ENCODE measurements at regions not wholly inside any gene's neighbourhood (a gene's known extent, or its start where the extent isn't known, plus 50 kb on each side); places are given as distances from the start of the nearest gene placed in this dataset.

DNA sequence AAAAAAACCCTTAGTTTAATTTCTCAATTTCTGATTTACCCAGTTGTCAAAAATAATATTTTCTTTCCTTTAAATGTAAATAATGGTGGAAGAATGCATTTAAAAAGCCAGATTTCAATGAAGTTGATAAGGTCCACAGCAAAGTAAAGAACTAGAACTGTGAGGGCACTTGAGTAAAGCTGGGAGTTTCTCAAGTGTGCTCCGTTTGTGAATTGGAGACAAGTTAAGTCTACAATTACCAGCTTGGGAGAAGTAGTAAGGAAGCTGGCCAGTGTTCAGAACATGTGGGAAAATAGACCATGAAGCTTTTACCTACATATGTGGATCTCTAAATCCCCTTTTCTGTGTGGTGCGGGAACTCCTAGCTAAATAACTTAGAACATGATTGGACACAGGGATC is 239.4 kb downstream of the OXSM start:
- Histone ChIP-seq H4K20me1 (ENCODE audit: control insufficient read depth, insufficient read depth) (no peaks in the 10 kb centered on the region), H3K4me1 (ENCODE audit: control insufficient read depth, insufficient read depth, low read length) (no peaks in the 10 kb centered on the region), H3K4me3 (no peak overlapping the region), H3K9ac (ENCODE audit: control insufficient read depth, insufficient read depth, low read length) (no peak overlapping the region), H3K4me2 (ENCODE audit: control insufficient read depth, insufficient read depth) (no peak overlapping the region), H3K36me3 (ENCODE audit: control insufficient read depth in 2 of 2, insufficient read depth in 2 of 2, low read length in 1 of 2) (no peaks in the 10 kb centered on the region), H3K27me3 (replicated peaks in 1 of 2; ENCODE audit: control insufficient read depth in 2 of 2, insufficient read depth in 2 of 2, low read length in 1 of 2) (no peaks in the 10 kb centered on the region), H3K79me2 (ENCODE audit: control insufficient read depth, insufficient read depth, low read length) (no peaks in the 10 kb centered on the region), H3K27ac (ENCODE audit: control insufficient read depth, insufficient read depth) (no peak overlapping the region), H2AFZ (ENCODE audit: control insufficient read depth, low read depth, low read length) (no peak overlapping the region), H3K9me3 (replicated peaks; ENCODE audit: control insufficient read depth, insufficient read depth, low read length) (no peaks in the 10 kb centered on the region)
- SMC1A ChIA-PET (ENCODE audit: uncharacterized antibody, unreplicated experiment): no interaction called here
- DNase-seq (ENCODE audit: low read depth, low spot score) (no peak), ATAC-seq (no peak), FAIRE-seq (no peak)
- TF ChIP-seq FOS (IDR thresholded peaks at IDR 0.05; ENCODE audit: borderline replicate concordance, extremely low read depth, insufficient read length): no peak
- TF ChIP-seq POU2F2 (IDR thresholded peaks at IDR 0.05; ENCODE audit: borderline replicate concordance, low read depth, low read length): no peak
- TF ChIP-seq POLR2AphosphoS5 (IDR thresholded peaks at IDR 0.05; ENCODE audit: low read length): no peak
- TF ChIP-seq IKZF1 (conservative IDR thresholded peaks at IDR 0.05): no peak
- no peak for TF ChIP-seq TARDBP (IDR thresholded peaks at IDR 0.05; ENCODE audit: borderline replicate concordance)
- no peak for TF ChIP-seq ZNF24 (IDR thresholded peaks at IDR 0.05)
- TF ChIP-seq MYB (IDR thresholded peaks at IDR 0.05; ENCODE audit: borderline replicate concordance, low read depth, low read length): no peak
- no peak for TF ChIP-seq CEBPZ (IDR thresholded peaks at IDR 0.05; ENCODE audit: low read depth, low read length)
- TF ChIP-seq RAD21 (IDR thresholded peaks at IDR 0.05; ENCODE audit: insufficient read depth, low read depth, low read length): no peak
- no peak for TF ChIP-seq HSF1 (IDR thresholded peaks at IDR 0.05; ENCODE audit: low read depth, low read length)
- no peak for TF ChIP-seq RB1 (IDR thresholded peaks at IDR 0.05; ENCODE audit: borderline replicate concordance)
- TF ChIP-seq TCF7 (IDR thresholded peaks at IDR 0.05; ENCODE audit: borderline replicate concordance): no peak
- no peak for TF ChIP-seq MXI1 (IDR thresholded peaks at IDR 0.05; ENCODE audit: low read depth, low read length)
- no peak for TF ChIP-seq SIN3A (IDR thresholded peaks at IDR 0.05; ENCODE audit: low read depth, low read length)
- TF ChIP-seq ZBTB40 (IDR thresholded peaks at IDR 0.05; ENCODE audit: borderline replicate concordance): no peak
- TF ChIP-seq IKZF2 (IDR thresholded peaks at IDR 0.05): no peak
- no peak for TF ChIP-seq STAT3 (IDR thresholded peaks at IDR 0.05; ENCODE audit: low read depth, low read length)
- no peak for TF ChIP-seq HDGF (IDR thresholded peaks at IDR 0.05)
- in situ Hi-C loops (cut with MboI): no loop called here
- RAD21 ChIA-PET (ENCODE audit: unreplicated experiment): no interaction called here
- intact Hi-C loops (cut with micrococcal nuclease; ENCODE audit: unreplicated experiment): no loop called here
- WGBS (ENCODE audit: insufficient coverage, insufficient replicate concordance, low lambda C conversion rate, missing lambda C conversion rate): 41% methylated on average over 2 of the region's 2 CpGs
- POLR2A ChIA-PET: no interaction called here
- CTCF ChIA-PET: interaction anchor here (0.7 kb wide), 1 partner anchor 15 kb away, joined by 3 read pairs; no protein-coding TSS in a partner anchor
- no TSS peak for BruUV-seq (replicated peaks)
